ENCODE measurements at regions not wholly inside any gene's neighbourhood (a gene's known extent, or its start where the extent isn't known, plus 50 kb on each side); places are given as distances from the start of the nearest gene placed in this dataset.

- Histone ChIP-seq H3K9me3 (ENCODE audit: low read length) (no peaks in the 10 kb centered on the region), H4K20me1 (ENCODE audit: insufficient read depth, low read depth, low read length) (no peaks in the 10 kb centered on the region), H3K9me2 (replicated peaks; ENCODE audit: insufficient read depth, low read length) (no peaks in the 10 kb centered on the region), H3K27ac (ENCODE audit: low read length) (no peak overlapping the region), H3K36me3 (ENCODE audit: insufficient read depth, low read length) (no peaks in the 10 kb centered on the region), H2AFZ (ENCODE audit: low read length) (no peak overlapping the region), H3K4me2 (ENCODE audit: low read depth, low read length, poor library complexity, severe bottlenecking) (no peak overlapping the region), H3K9ac (ENCODE audit: low read length) (no peak overlapping the region), H3K27me3 (ENCODE audit: low read length) (0 out of 2 replicates have a peak, but pooled peaks cover 5% of the 10 kb centered on the region), H3K4me3 (ENCODE audit: low read length) (no peak overlapping the region), H3K79me2 (ENCODE audit: low read length) (no peaks in the 10 kb centered on the region), H3K4me1 (ENCODE audit: low read length) (peaks cover 14% of the 10 kb centered on the region)
- DNase-seq, result no peak
Observed at GRCh38 chr20:57996936-57997890, 231.2 kb downstream of the ANKRD60 start.

- Histone ChIP-seq H3K9me2 (replicated peaks; ENCODE audit: insufficient read depth, low read length) (no peaks in the 10 kb centered on the region), H3K36me3 (ENCODE audit: insufficient read depth, low read length) (no peaks in the 10 kb centered on the region), H3K79me2 (ENCODE audit: low read length) (no peaks in the 10 kb centered on the region), H4K20me1 (ENCODE audit: insufficient read depth, low read depth, low read length) (no peaks in the 10 kb centered on the region), H3K4me2 (ENCODE audit: low read depth, low read length, poor library complexity, severe bottlenecking) (no peak overlapping the region), H3K9me3 (ENCODE audit: low read length) (no peaks in the 10 kb centered on the region), H3K27ac (ENCODE audit: low read length) (no peak overlapping the region), H3K27me3 (ENCODE audit: low read length) (0 out of 2 replicates have a peak, but pooled peaks cover 5% of the 10 kb centered on the region), H3K9ac (ENCODE audit: low read length) (no peak overlapping the region), H3K4me3 (ENCODE audit: low read length) (no peak overlapping the region), H3K4me1 (ENCODE audit: low read length) (peaks cover 14% of the 10 kb centered on the region), H2AFZ (ENCODE audit: low read length) (no peak overlapping the region)
- DNase-seq, result no peak
Observed at GRCh38 chr20:57996465-57996864, 232.0 kb downstream of the ANKRD60 start.

- no peaks in the 10 kb centered on the region for H4K20me1 ChIP-seq (ENCODE audit: insufficient read depth, low read depth, low read length)
- no peaks in the 10 kb centered on the region for H3K9me2 ChIP-seq (replicated peaks; ENCODE audit: insufficient read depth, low read length)
- 0 out of 2 replicates have a peak, but pooled peaks cover 5% of the 10 kb centered on the region for H3K27me3 ChIP-seq (ENCODE audit: low read length)
- no peaks in the 10 kb centered on the region for H3K9me3 ChIP-seq (ENCODE audit: low read length)
- H3K4me1 ChIP-seq (ENCODE audit: low read length), result peaks cover 14% of the 10 kb centered on the region
- H3K36me3 ChIP-seq (ENCODE audit: insufficient read depth, low read length), result no peaks in the 10 kb centered on the region
- no peak overlapping the region for H3K27ac ChIP-seq (ENCODE audit: low read length)
- no peak overlapping the region for H2AFZ ChIP-seq (ENCODE audit: low read length)
- H3K9ac ChIP-seq (ENCODE audit: low read length), result no peak overlapping the region
- no peaks in the 10 kb centered on the region for H3K79me2 ChIP-seq (ENCODE audit: low read length)
- H3K4me2 ChIP-seq (ENCODE audit: low read depth, low read length, poor library complexity, severe bottlenecking), result no peak overlapping the region
- no peak overlapping the region for H3K4me3 ChIP-seq (ENCODE audit: low read length)
- DNase-seq, result no peak
Observed at GRCh38 chr20:57995381-57995977, 233.0 kb downstream of the ANKRD60 start.

GRCh38 chr20:57993716-57994431 lies 234.6 kb downstream of the ANKRD60 start:
- Histone ChIP-seq H3K4me3 (ENCODE audit: low read length) (no peak overlapping the region), H2AFZ (ENCODE audit: low read length) (no peak overlapping the region), H3K4me2 (ENCODE audit: low read depth, low read length, poor library complexity, severe bottlenecking) (no peak overlapping the region), H3K79me2 (ENCODE audit: low read length) (no peaks in the 10 kb centered on the region), H3K4me1 (ENCODE audit: low read length) (peaks cover 5% of the 10 kb centered on the region; the same call in 1 of the 2 replicates), H3K9me2 (replicated peaks; ENCODE audit: insufficient read depth, low read length) (no peaks in the 10 kb centered on the region), H3K36me3 (ENCODE audit: insufficient read depth, low read length) (no peaks in the 10 kb centered on the region), H4K20me1 (ENCODE audit: insufficient read depth, low read depth, low read length) (no peaks in the 10 kb centered on the region), H3K9ac (ENCODE audit: low read length) (no peak overlapping the region), H3K27ac (ENCODE audit: low read length) (no peak overlapping the region), H3K9me3 (ENCODE audit: low read length) (no peaks in the 10 kb centered on the region), H3K27me3 (ENCODE audit: low read length) (0 out of 2 replicates have a peak, but pooled peaks cover 5% of the 10 kb centered on the region)
- DNase-seq, result no peak

- no peaks in the 10 kb centered on the region for H3K4me1 ChIP-seq (ENCODE audit: low read length)
- no peaks in the 10 kb centered on the region for H3K79me2 ChIP-seq (ENCODE audit: low read length)
- H2AFZ ChIP-seq (ENCODE audit: low read length), result no peak overlapping the region
- no peak overlapping the region for H3K9ac ChIP-seq (ENCODE audit: low read length)
- H3K4me2 ChIP-seq (ENCODE audit: low read depth, low read length, poor library complexity, severe bottlenecking), result no peak overlapping the region
- H3K27ac ChIP-seq (ENCODE audit: low read length), result no peak overlapping the region
- no peaks in the 10 kb centered on the region for H3K9me2 ChIP-seq (replicated peaks; ENCODE audit: insufficient read depth, low read length)
- H3K4me3 ChIP-seq (ENCODE audit: low read length), result no peak overlapping the region
- H3K27me3 ChIP-seq (ENCODE audit: low read length), result no peaks in the 10 kb centered on the region
- no peaks in the 10 kb centered on the region for H4K20me1 ChIP-seq (ENCODE audit: insufficient read depth, low read depth, low read length)
- H3K9me3 ChIP-seq (ENCODE audit: low read length), result no peaks in the 10 kb centered on the region
- DNase-seq, result no peak
- no peaks in the 10 kb centered on the region for H3K36me3 ChIP-seq (ENCODE audit: insufficient read depth, low read length)
Observed at GRCh38 chr20:57991211-57991881, 237.1 kb downstream of the ANKRD60 start.

- Histone ChIP-seq H3K27me3 (ENCODE audit: low read length) (no peaks in the 10 kb centered on the region), H4K20me1 (ENCODE audit: insufficient read depth, low read depth, low read length) (no peaks in the 10 kb centered on the region), H3K4me1 (ENCODE audit: low read length) (no peaks in the 10 kb centered on the region), H3K9ac (ENCODE audit: low read length) (no peak overlapping the region), H3K9me3 (ENCODE audit: low read length) (no peaks in the 10 kb centered on the region), H3K4me3 (ENCODE audit: low read length) (no peak overlapping the region), H3K9me2 (replicated peaks; ENCODE audit: insufficient read depth, low read length) (no peaks in the 10 kb centered on the region), H3K27ac (ENCODE audit: low read length) (no peak overlapping the region), H3K79me2 (ENCODE audit: low read length) (no peaks in the 10 kb centered on the region), H2AFZ (ENCODE audit: low read length) (no peak overlapping the region), H3K36me3 (ENCODE audit: insufficient read depth, low read length) (no peaks in the 10 kb centered on the region), H3K4me2 (ENCODE audit: low read depth, low read length, poor library complexity, severe bottlenecking) (no peak overlapping the region)
- DNase-seq, result no peak
Observed at GRCh38 chr20:57990396-57990987, 238.0 kb downstream of the ANKRD60 start.

GRCh38 chr20:57988828-57989227 lies 239.6 kb downstream of the ANKRD60 start:
- Histone ChIP-seq H3K36me3 (ENCODE audit: insufficient read depth, low read length) (no peaks in the 10 kb centered on the region), H3K4me2 (ENCODE audit: low read depth, low read length, poor library complexity, severe bottlenecking) (no peak overlapping the region), H4K20me1 (ENCODE audit: insufficient read depth, low read depth, low read length) (no peaks in the 10 kb centered on the region), H3K4me3 (ENCODE audit: low read length) (no peak overlapping the region), H3K9ac (ENCODE audit: low read length) (no peak overlapping the region), H3K79me2 (ENCODE audit: low read length) (no peaks in the 10 kb centered on the region), H3K27ac (ENCODE audit: low read length) (no peak overlapping the region), H3K9me3 (ENCODE audit: low read length) (no peaks in the 10 kb centered on the region), H3K27me3 (ENCODE audit: low read length) (no peaks in the 10 kb centered on the region), H2AFZ (ENCODE audit: low read length) (no peak overlapping the region), H3K4me1 (ENCODE audit: low read length) (no peaks in the 10 kb centered on the region), H3K9me2 (replicated peaks; ENCODE audit: insufficient read depth, low read length) (no peaks in the 10 kb centered on the region)
- no peak for DNase-seq

Measured in Karpas-422 (cell line).